ENCODE measurements at regions not wholly inside any gene's neighbourhood (a gene's known extent, or its start where the extent isn't known, plus 50 kb on each side); places are given as distances from the start of the nearest gene placed in this dataset.

- no peak for DNase-seq (ENCODE audit: low read depth)
- no peak for TF ChIP-seq CTCF (IDR thresholded peaks at IDR 0.05; ENCODE audit: insufficient read depth, low read depth, low read length, missing control alignments)
- no peak overlapping the region for H3K4me3 ChIP-seq (ENCODE audit: low read depth, low read length)
Measured at GRCh38 chr7:20035279-20035875, 181.8 kb downstream of the MACC1 start.

GRCh38 chr7:20033621-20034400 is 183.4 kb downstream of the MACC1 start:
- TF ChIP-seq CTCF (IDR thresholded peaks at IDR 0.05; ENCODE audit: insufficient read depth, low read depth, low read length, missing control alignments): no peak
- no peak overlapping the region for H3K4me3 ChIP-seq (ENCODE audit: low read depth, low read length)
- no peak for DNase-seq (ENCODE audit: low read depth)

- no peak overlapping the region for H3K4me3 ChIP-seq (ENCODE audit: low read depth, low read length)
- no peak for TF ChIP-seq CTCF (IDR thresholded peaks at IDR 0.05; ENCODE audit: insufficient read depth, low read depth, low read length, missing control alignments)
- DNase-seq (ENCODE audit: low read depth): no peak
Measured at GRCh38 chr7:20032741-20033140, 184.4 kb downstream of the MACC1 start.

- no peak for TF ChIP-seq CTCF (IDR thresholded peaks at IDR 0.05; ENCODE audit: insufficient read depth, low read depth, low read length, missing control alignments)
- DNase-seq (ENCODE audit: low read depth): peak; percentile 56
- H3K4me3 ChIP-seq (ENCODE audit: low read depth, low read length): peak overlapping the region; percentile 26
Measured at GRCh38 chr7:20030915-20031362, 186.2 kb downstream of the MACC1 start.

GRCh38 chr7:20030417-20030816 is 186.8 kb downstream of the MACC1 start:
- no peak for TF ChIP-seq CTCF (IDR thresholded peaks at IDR 0.05; ENCODE audit: insufficient read depth, low read depth, low read length, missing control alignments)
- peak; percentile 59 for DNase-seq (ENCODE audit: low read depth)
- H3K4me3 ChIP-seq (ENCODE audit: low read depth, low read length): peak overlapping the region; percentile 26

- no peak for TF ChIP-seq CTCF (IDR thresholded peaks at IDR 0.05; ENCODE audit: insufficient read depth, low read depth, low read length, missing control alignments)
- DNase-seq (ENCODE audit: low read depth): no peak
- H3K4me3 ChIP-seq (ENCODE audit: low read depth, low read length): no peak overlapping the region
Measured at GRCh38 chr7:20026762-20027161, 190.4 kb downstream of the MACC1 start.

Measured in GM12865 (cell line).